ENCODE measurements at regions not wholly inside any gene's neighbourhood (a gene's known extent, or its start where the extent isn't known, plus 50 kb on each side); places are given as distances from the start of the nearest gene placed in this dataset.

DNA sequence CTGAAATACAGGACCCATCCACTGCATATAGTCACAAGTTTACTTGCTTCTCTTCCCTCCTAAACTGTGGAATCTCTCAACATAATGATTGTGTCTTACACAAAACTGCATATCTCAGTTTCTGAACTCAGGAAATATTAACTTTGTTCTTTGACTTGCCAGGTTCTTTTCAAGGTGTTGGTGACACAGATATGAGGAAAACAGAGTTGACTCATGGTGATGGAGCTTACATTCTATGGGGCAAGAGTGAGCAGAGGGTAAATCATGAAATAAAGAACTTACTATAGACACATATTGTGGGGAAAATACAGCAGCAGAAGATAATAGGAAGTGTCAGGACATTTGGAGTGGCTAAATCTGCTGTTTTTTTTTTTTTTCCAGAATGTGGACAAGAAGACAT is 72.5 kb upstream of the IGFBP3 start (continued):
- TF ChIP-seq PRDM15 (CRISPR knock-in tag; IDR thresholded peaks at IDR 0.05), result no peak
- TF ChIP-seq CBFB (CRISPR knock-in tag; IDR thresholded peaks at IDR 0.05; ENCODE audit: low read depth), result no peak
- no peak for TF ChIP-seq ELF4 (CRISPR knock-in tag; IDR thresholded peaks at IDR 0.05; ENCODE audit: low read depth)
- no peak for TF ChIP-seq NFYB (CRISPR knock-in tag; conservative IDR thresholded peaks at IDR 0.05; ENCODE audit: low read depth)
- TF ChIP-seq RORB (CRISPR knock-in tag; IDR thresholded peaks at IDR 0.05), result no peak
- no peak for TF ChIP-seq TEAD4 (CRISPR knock-in tag; IDR thresholded peaks at IDR 0.05)
- TF ChIP-seq IRF2 (CRISPR knock-in tag; IDR thresholded peaks at IDR 0.05; ENCODE audit: borderline replicate concordance, low read depth), result no peak

DNA sequence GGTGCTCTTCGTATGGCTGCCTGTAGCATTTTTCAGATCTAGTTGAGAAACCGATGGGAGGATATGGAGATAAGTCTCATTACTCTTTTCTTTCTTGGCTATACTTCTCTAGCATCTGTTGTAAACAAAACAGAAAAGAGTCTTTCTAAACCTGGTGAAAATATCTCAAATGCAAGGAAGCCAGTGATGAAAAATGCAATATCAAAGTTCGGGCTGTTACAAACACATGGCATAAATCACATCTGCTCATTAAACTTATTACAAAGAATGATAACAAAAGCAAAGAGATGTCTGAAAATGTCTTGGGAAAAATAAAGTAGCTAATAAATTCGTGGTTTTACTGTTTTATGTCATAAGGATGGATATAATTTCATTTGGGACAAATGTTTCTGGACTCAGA is 71.8 kb upstream of the IGFBP3 start:
- Mint-ChIP-seq H3K9me3 (peaks cover 34% of the 10 kb centered on the region), H3K4me3 (no peak overlapping the region), H3K27ac (no peak overlapping the region), H3K4me1 (peaks cover 2% of the 10 kb centered on the region; the same call in 1 of the 2 replicates), H3K27me3 (ENCODE audit: low read depth) (no peaks in the 10 kb centered on the region), H3K36me3 (peaks cover 21% of the 10 kb centered on the region)
- DNase-seq (ENCODE audit: low spot score) (no peak), ATAC-seq (no peak)
- TF ChIP-seq E2F1 (CRISPR knock-in tag; IDR thresholded peaks at IDR 0.05) (no peak), NR2C2 (CRISPR knock-in tag; IDR thresholded peaks at IDR 0.05) (no peak), ZNF281 (CRISPR knock-in tag; IDR thresholded peaks at IDR 0.05) (no peak), NR1H2 (CRISPR knock-in tag; IDR thresholded peaks at IDR 0.05) (no peak), TCF7 (CRISPR knock-in tag; IDR thresholded peaks at IDR 0.05; ENCODE audit: low read depth) (no peak), ZNF671 (CRISPR knock-in tag; IDR thresholded peaks at IDR 0.05) (no peak), USF1 (CRISPR knock-in tag; IDR thresholded peaks at IDR 0.05) (no peak), ELF4 (CRISPR knock-in tag; IDR thresholded peaks at IDR 0.05; ENCODE audit: low read depth) (no peak), TEAD4 (CRISPR knock-in tag; IDR thresholded peaks at IDR 0.05) (no peak), PRRX2 (CRISPR knock-in tag; IDR thresholded peaks at IDR 0.05) (no peak), MLX (CRISPR knock-in tag; IDR thresholded peaks at IDR 0.05) (no peak), ZNF121 (CRISPR knock-in tag; IDR thresholded peaks at IDR 0.05) (no peak), KAT7 (CRISPR knock-in tag; IDR thresholded peaks at IDR 0.05; ENCODE audit: borderline replicate concordance) (no peak), CDX4 (CRISPR knock-in tag; IDR thresholded peaks at IDR 0.05; ENCODE audit: borderline replicate concordance) (no peak)
- TF ChIP-seq, protein P1, sequence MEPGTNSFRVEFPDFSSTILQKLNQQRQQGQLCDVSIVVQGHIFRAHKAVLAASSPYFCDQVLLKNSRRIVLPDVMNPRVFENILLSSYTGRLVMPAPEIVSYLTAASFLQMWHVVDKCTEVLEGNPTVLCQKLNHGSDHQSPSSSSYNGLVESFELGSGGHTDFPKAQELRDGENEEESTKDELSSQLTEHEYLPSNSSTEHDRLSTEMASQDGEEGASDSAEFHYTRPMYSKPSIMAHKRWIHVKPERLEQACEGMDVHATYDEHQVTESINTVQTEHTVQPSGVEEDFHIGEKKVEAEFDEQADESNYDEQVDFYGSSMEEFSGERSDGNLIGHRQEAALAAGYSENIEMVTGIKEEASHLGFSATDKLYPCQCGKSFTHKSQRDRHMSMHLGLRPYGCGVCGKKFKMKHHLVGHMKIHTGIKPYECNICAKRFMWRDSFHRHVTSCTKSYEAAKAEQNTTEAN (CRISPR knock-in tag; IDR thresholded peaks at IDR 0.05), result no peak
- CTCF ChIA-PET, result no interaction called here
- POLR2A ChIA-PET, result no interaction called here
